H9 (cell line): ENCODE measurements at regions not wholly inside any gene's neighbourhood (a gene's known extent, or its start where the extent isn't known, plus 50 kb on each side); places are given as distances from the start of the nearest gene placed in this dataset.

ENCODE experiments used
- DNase-seq: peaks from one replicate; pipeline ENCODE4 v3.0.0-alpha.2; 2017
- H2AFZ ChIP-seq: one replicate; pipeline ENCODE4 v1.6.1; 2013; ENCODE audit warnings: mild to moderate bottlenecking, low read length, control low read depth, moderate library complexity
- H2AK5ac ChIP-seq: 2 replicates; pipeline ENCODE4 v1.6.1; 2013; ENCODE audit warnings: low read length, control low read depth, mixed read lengths; ENCODE audit not compliant: insufficient read length
- H2BK120ac ChIP-seq: one replicate; pipeline ENCODE4 v1.6.1; 2013; ENCODE audit warnings: low read depth, mild to moderate bottlenecking, low read length, control low read depth, inconsistent platforms; ENCODE audit not compliant: poor library complexity, severe bottlenecking
- H2BK12ac ChIP-seq: 2 replicates; pipeline ENCODE4 v1.6.1; 2013; ENCODE audit warnings: low read length, control low read depth, mixed read lengths, low read depth; ENCODE audit not compliant: insufficient read length
- H2BK15ac ChIP-seq: 2 replicates; pipeline ENCODE4 v1.6.1; 2013; ENCODE audit warnings: low read depth, low read length, control low read depth
- H2BK20ac ChIP-seq: one replicate; pipeline ENCODE4 v1.6.1; 2013; ENCODE audit warnings: low read depth, mild to moderate bottlenecking, low read length, control low read depth, inconsistent platforms; ENCODE audit not compliant: poor library complexity, severe bottlenecking
- H2BK5ac ChIP-seq: 2 replicates; pipeline ENCODE4 v1.6.1; 2013; ENCODE audit warnings: low read length, control low read depth, mixed read lengths; ENCODE audit not compliant: insufficient read length
- H3K14ac ChIP-seq: 2 replicates; pipeline ENCODE4 v1.6.1; 2013; ENCODE audit warnings: low read length, control low read depth; ENCODE audit not compliant: insufficient read depth
- H3K18ac ChIP-seq: 2 replicates; pipeline ENCODE4 v1.6.1; 2013; ENCODE audit warnings: low read depth, mild to moderate bottlenecking, mixed read lengths, low read length, control low read depth; ENCODE audit not compliant: insufficient read length
- H3K23ac ChIP-seq: 2 replicates; pipeline ENCODE4 v1.6.1; 2013; ENCODE audit warnings: low read length, control low read depth, mixed read lengths, low read depth; ENCODE audit not compliant: insufficient read length
- H3K23me2 ChIP-seq: 2 replicates; pipeline ENCODE4 v1.6.1; 2013; ENCODE audit warnings: low read depth, mild to moderate bottlenecking, mixed read lengths, low read length, control low read depth; ENCODE audit not compliant: insufficient read length, poor library complexity, severe bottlenecking
- H3K27ac ChIP-seq: 2 replicates; pipeline ENCODE4 v1.5.1; 2013; ENCODE audit warnings: low read length, control low read depth, mixed read lengths, low read depth; ENCODE audit not compliant: insufficient read length
- H3K27me3 ChIP-seq: 2 replicates; pipeline ENCODE4 v1.6.1; 2013; ENCODE audit warnings: low read length, control low read depth, inconsistent platforms; ENCODE audit not compliant: insufficient read depth
- H3K4ac ChIP-seq: 2 replicates; pipeline ENCODE4 v1.6.1; 2013; ENCODE audit warnings: low read depth, mild to moderate bottlenecking, control low read depth, inconsistent platforms, low read length, moderate library complexity
- H3K4me1 ChIP-seq: 2 replicates; pipeline ENCODE4 v1.6.1; 2013; ENCODE audit warnings: low read length, control low read depth, inconsistent platforms; ENCODE audit not compliant: insufficient read depth
- H3K4me2 ChIP-seq: 2 replicates; pipeline ENCODE4 v1.6.1; 2013; ENCODE audit warnings: low read length, control low read depth, mixed read lengths; ENCODE audit not compliant: insufficient read length, insufficient read depth
- H3K56ac ChIP-seq: 2 replicates; pipeline ENCODE4 v1.6.1; 2013; ENCODE audit warnings: low read depth, mild to moderate bottlenecking, mixed read lengths, low read length, control low read depth; ENCODE audit not compliant: insufficient read length
- H3K79me1 ChIP-seq: 2 replicates; pipeline ENCODE4 v1.6.1; 2013; ENCODE audit warnings: low read depth, mild to moderate bottlenecking, moderate library complexity, low read length, control low read depth, inconsistent platforms; ENCODE audit not compliant: insufficient read depth, poor library complexity, severe bottlenecking
- H3K79me2 ChIP-seq: 2 replicates; pipeline ENCODE4 v1.6.1; 2013; ENCODE audit warnings: low read length, control low read depth, inconsistent platforms; ENCODE audit not compliant: insufficient read depth
- H3K9ac ChIP-seq: 2 replicates; pipeline ENCODE4 v1.6.1; 2013; ENCODE audit warnings: low read length, control low read depth, mixed read lengths; ENCODE audit not compliant: insufficient read length; ENCODE audit errors: extremely low read depth
- H3K9me3 ChIP-seq: one replicate; pipeline ENCODE4 v1.6.1; 2013; ENCODE audit warnings: low read depth, low read length, inconsistent platforms; ENCODE audit not compliant: control insufficient read depth
- H3T11ph ChIP-seq: one replicate; pipeline ENCODE4 v1.6.1; 2013; ENCODE audit warnings: mild to moderate bottlenecking, low read length, control low read depth, inconsistent platforms
- H4K20me1 ChIP-seq: one replicate; pipeline ENCODE4 v1.6.1; 2013; ENCODE audit not compliant: control insufficient read depth, insufficient read length, insufficient read depth
- H4K5ac ChIP-seq: 2 replicates; pipeline ENCODE4 v1.6.1; 2013; ENCODE audit warnings: low read depth, mild to moderate bottlenecking, mixed read lengths, low read length, control low read depth; ENCODE audit not compliant: insufficient read length
- H4K8ac ChIP-seq: replicated peaks from 2 replicates; pipeline ENCODE4 v1.6.1; 2013; ENCODE audit warnings: low read length, control low read depth, mixed read lengths, low read depth; ENCODE audit not compliant: insufficient read length
- H4K91ac ChIP-seq: 2 replicates; pipeline ENCODE4 v1.6.1; 2013; ENCODE audit warnings: low read depth, mild to moderate bottlenecking, moderate library complexity, mixed read lengths, low read length, control low read depth; ENCODE audit not compliant: insufficient read length
- H3K27ac Mint-ChIP-seq, 3 experiments: 2 replicates in 2 of 3; 3 replicates in 1 of 3; pipeline ENCODE4 v1.8.0; 2020 to 2021; ENCODE audit warnings: mixed read lengths in 3 of 3, mild to moderate bottlenecking in 1 of 3, moderate library complexity in 1 of 3
- H3K27me3 Mint-ChIP-seq: 2 replicates; pipeline ENCODE4 v1.8.0; 2021; ENCODE audit warnings: low read depth, mild to moderate bottlenecking, moderate library complexity, mixed read lengths
- H3K36me3 Mint-ChIP-seq, 3 experiments: 2 replicates in 2 of 3; 3 replicates in 1 of 3; pipeline ENCODE4 v1.8.0; 2020 to 2021; ENCODE audit warnings: low read depth in 3 of 3, mixed read lengths in 3 of 3; ENCODE audit not compliant: insufficient read depth in 1 of 3
- H3K4me1 Mint-ChIP-seq, 2 experiments: 2 replicates each; pipeline ENCODE4 v1.8.0; 2020; ENCODE audit warnings: mixed read lengths in 2 of 2
- H3K4me3 Mint-ChIP-seq, 2 experiments: 2 replicates in 1 of 2; 3 replicates in 1 of 2; pipeline ENCODE4 v1.8.0; 2020 to 2021; ENCODE audit warnings: mild to moderate bottlenecking in 2 of 2, mixed read lengths in 2 of 2, moderate library complexity in 1 of 2
- H3K9me3 Mint-ChIP-seq, 2 experiments: 2 replicates in 1 of 2; 3 replicates in 1 of 2; pipeline ENCODE4 v1.8.0; 2020; ENCODE audit warnings: mild to moderate bottlenecking in 2 of 2, mixed read lengths in 2 of 2, moderate library complexity in 1 of 2
- WGBS: extraction: QIAGEN DNeasy Blood & Tissue Kit; methylation state at CpG from one replicate; pipeline ENCODE4 v1.1.7; 2013; ENCODE audit warnings: missing lambda C conversion rate, low lambda C conversion rate, mixed read lengths; ENCODE audit not compliant: insufficient read length; ENCODE audit errors: extremely low coverage; 5-methylcytosine and 5-hydroxymethylcytosine counted together
- TF ChIP-seq, protein P1 (sequence below): fragments of 200-600 bp; sonication (generic); conservative IDR thresholded peaks from 3 replicates; pipeline ENCODE4 v1.8.0; 2021; ENCODE audit warnings: antibody characterized with exemption, mild to moderate bottlenecking

DNA sequence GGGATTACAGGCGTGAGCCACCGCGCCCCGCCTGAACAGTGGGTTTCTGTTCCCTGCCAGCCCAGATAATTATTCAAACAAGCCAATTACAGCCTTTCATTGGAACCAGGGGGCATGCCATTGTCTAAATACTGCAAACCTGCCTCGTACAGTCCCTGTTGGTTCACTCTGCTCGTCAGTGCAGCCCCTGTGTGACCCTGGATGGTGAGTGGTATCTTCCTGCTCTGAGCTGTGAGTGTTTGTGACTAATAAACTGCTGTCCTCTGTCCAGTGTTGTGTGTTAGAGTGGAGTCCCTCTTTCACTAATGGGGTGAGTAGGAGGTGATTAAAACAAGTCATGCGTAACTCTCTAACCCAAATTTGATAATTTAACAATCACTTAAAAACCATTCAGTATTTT lies 176.5 kb upstream of the FAM3C start:
- Mint-ChIP-seq H3K9me3 (peaks cover 19 to 27% of the 10 kb centered on the region in 2 experiments), H3K36me3 (peaks cover 0 to 20% (median 19%) of the 10 kb centered on the region in 3 experiments; a peak in 5 of 7 replicates), H3K27me3 (peaks cover 4% of the 10 kb centered on the region; the same call in 1 of the 2 replicates), H3K4me3 (no peak overlapping the region), H3K4me1 (peaks cover 12 to 21% of the 10 kb centered on the region in 2 experiments), H3K27ac (no peak overlapping the region)
- Histone ChIP-seq H3K79me2 (no peaks in the 10 kb centered on the region), H4K20me1 (no peaks in the 10 kb centered on the region), H2AFZ (no peak overlapping the region), H2BK12ac (no peak overlapping the region), H2BK15ac (no peak overlapping the region), H3K4ac (no peak overlapping the region), H3K56ac (no peak overlapping the region), H3K18ac (no peak overlapping the region), H3K9ac (no peak overlapping the region), H3K9me3 (no peaks in the 10 kb centered on the region), H4K91ac (no peak overlapping the region), H3K27ac (no peak overlapping the region), H3K79me1 (no peaks in the 10 kb centered on the region), H3K23ac (no peak overlapping the region), H2BK20ac (no peak overlapping the region), H3T11ph (no peak overlapping the region), H2AK5ac (no peak overlapping the region), H3K4me1 (no peaks in the 10 kb centered on the region; the same call in 1 of the 2 replicates), H2BK120ac (no peak overlapping the region), H2BK5ac (no peak overlapping the region), H3K23me2 (no peaks in the 10 kb centered on the region), H3K14ac (no peak overlapping the region; the same call in 1 of the 2 replicates), H3K27me3 (no peaks in the 10 kb centered on the region), H4K8ac (no peak overlapping the region), H3K4me2 (no peak overlapping the region), H4K5ac (no peak overlapping the region)
- no CpG with 5 or more reads among the region's 7 CpGs for WGBS
- no peak for DNase-seq
- TF ChIP-seq, protein P1, sequence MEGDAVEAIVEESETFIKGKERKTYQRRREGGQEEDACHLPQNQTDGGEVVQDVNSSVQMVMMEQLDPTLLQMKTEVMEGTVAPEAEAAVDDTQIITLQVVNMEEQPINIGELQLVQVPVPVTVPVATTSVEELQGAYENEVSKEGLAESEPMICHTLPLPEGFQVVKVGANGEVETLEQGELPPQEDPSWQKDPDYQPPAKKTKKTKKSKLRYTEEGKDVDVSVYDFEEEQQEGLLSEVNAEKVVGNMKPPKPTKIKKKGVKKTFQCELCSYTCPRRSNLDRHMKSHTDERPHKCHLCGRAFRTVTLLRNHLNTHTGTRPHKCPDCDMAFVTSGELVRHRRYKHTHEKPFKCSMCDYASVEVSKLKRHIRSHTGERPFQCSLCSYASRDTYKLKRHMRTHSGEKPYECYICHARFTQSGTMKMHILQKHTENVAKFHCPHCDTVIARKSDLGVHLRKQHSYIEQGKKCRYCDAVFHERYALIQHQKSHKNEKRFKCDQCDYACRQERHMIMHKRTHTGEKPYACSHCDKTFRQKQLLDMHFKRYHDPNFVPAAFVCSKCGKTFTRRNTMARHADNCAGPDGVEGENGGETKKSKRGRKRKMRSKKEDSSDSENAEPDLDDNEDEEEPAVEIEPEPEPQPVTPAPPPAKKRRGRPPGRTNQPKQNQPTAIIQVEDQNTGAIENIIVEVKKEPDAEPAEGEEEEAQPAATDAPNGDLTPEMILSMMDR: no peak
